IMR-90 (cell line): ENCODE measurements at regions not wholly inside any gene's neighbourhood (a gene's known extent, or its start where the extent isn't known, plus 50 kb on each side); places are given as distances from the start of the nearest gene placed in this dataset.

ENCODE experiments used
- CTCF ChIP-seq: conservative IDR thresholded peaks from 2 replicates; pipeline ENCODE4 v1.5.1; 2012; ENCODE audit warnings: mild to moderate bottlenecking, low read depth, low read length, improper control_type of control experiment
- FOS ChIP-seq: fragments of 150-350 bp; IDR thresholded peaks from 2 replicates; pipeline ENCODE4 v1.6.1; 2016; ENCODE audit warnings: low read depth, low read length
- MXI1 ChIP-seq: IDR thresholded peaks from 2 replicates; pipeline ENCODE4 v1.6.1; 2012; ENCODE audit warnings: low read depth, mild to moderate bottlenecking, low read length, moderate library complexity, borderline replicate concordance
- NFE2L2 ChIP-seq: fragments of 150-350 bp; IDR thresholded peaks from 2 replicates; pipeline ENCODE4 v1.6.1; 2016; ENCODE audit warnings: low read depth, mild to moderate bottlenecking, low read length
- POLR2A ChIP-seq: IDR thresholded peaks from 2 replicates; pipeline ENCODE4 v1.6.1; 2012; ENCODE audit warnings: mild to moderate bottlenecking, low read depth, low read length

- TF ChIP-seq CTCF (no peak), POLR2A (no peak), MXI1 (no peak), FOS (no peak), NFE2L2 (no peak)
Measured at GRCh38 chr6:144731229-144731628, 446.1 kb downstream of the UTRN start.
